K562 (cell line): ENCODE measurements at regions not wholly inside any gene's neighbourhood (a gene's known extent, or its start where the extent isn't known, plus 50 kb on each side); places are given as distances from the start of the nearest gene placed in this dataset.

Source experiments
- BRD4 ChIP-seq: fragments of 200-600 bp; sonication (generic); IDR thresholded peaks from 2 replicates; pipeline ENCODE4 v1.6.1; 2017; ENCODE audit warnings: inconsistent platforms
- CBX5 ChIP-seq: IDR thresholded peaks from 2 replicates; pipeline ENCODE4 v1.6.1; 2014; ENCODE audit warnings: low read depth, borderline replicate concordance
- CHCHD3 ChIP-seq: fragments of 250-450 bp; sonication (Bioruptor Pico); IDR thresholded peaks from 2 replicates; pipeline ENCODE4 v2.1.2; 2022; ENCODE audit warnings: mild to moderate bottlenecking
- CXXC5 ChIP-seq: fragments of 250-450 bp; sonication (Bioruptor Pico); IDR thresholded peaks from 2 replicates; pipeline ENCODE4 v1.8.0; 2022; ENCODE audit warnings: inconsistent platforms, mild to moderate bottlenecking, moderate library complexity
- GABPA ChIP-seq: fragments of 200-800 bp; sonication (Bioruptor generic); conservative IDR thresholded peaks from 2 replicates; pipeline ENCODE4 v1.6.1; 2016; ENCODE audit warnings: low read depth, missing genetic modification characterization, missing compliant biosample characterization
- JUNB ChIP-seq: fragments of 450-650 bp; formaldehyde crosslinking; conservative IDR thresholded peaks from 2 replicates; pipeline ENCODE4 v1.4.0; 2020; ENCODE audit warnings: mild to moderate bottlenecking
- L3MBTL2 ChIP-seq: fragments of 450-650 bp; IDR thresholded peaks from 2 replicates; pipeline ENCODE4 v1.6.1; 2016; ENCODE audit warnings: mild to moderate bottlenecking, moderate library complexity
- MAZ ChIP-seq, 2 experiments: fragments of 450-650 bp in 1 of 2; sonication (generic) in 1 of 2; formaldehyde crosslinking; IDR thresholded peaks in 1 of 2; conservative IDR thresholded peaks in 1 of 2; 2 replicates each; pipeline versions ENCODE4 v1.4.0 to v1.5.0; 2020; ENCODE audit warnings: mild to moderate bottlenecking in 1 of 2, missing genetic modification reagents in 1 of 2
- TARDBP ChIP-seq: fragments of 450-650 bp; IDR thresholded peaks from 2 replicates; pipeline ENCODE4 v1.6.1; 2016
- TF ChIP-seq, protein P1 (sequence below): IDR thresholded peaks from 2 replicates; pipeline ENCODE4 v1.6.1; 2012; ENCODE audit warnings: low read depth, low read length, improper control_type of control experiment, borderline replicate concordance
- TF ChIP-seq, protein P2 (sequence below), 3 experiments: IDR thresholded peaks in 2 of 3; conservative IDR thresholded peaks in 1 of 3; 2 replicates each; pipeline ENCODE4 v1.5.1; 2011 to 2012; ENCODE audit warnings: low read length in 3 of 3, mild to moderate bottlenecking in 3 of 3, control low read depth in 2 of 3, improper control_type of control experiment in 1 of 3, inconsistent platforms in 1 of 3, low read depth in 1 of 3, mixed read lengths in 1 of 3, moderate library complexity in 1 of 3; ENCODE audit not compliant: insufficient read depth in 2 of 3

DNA sequence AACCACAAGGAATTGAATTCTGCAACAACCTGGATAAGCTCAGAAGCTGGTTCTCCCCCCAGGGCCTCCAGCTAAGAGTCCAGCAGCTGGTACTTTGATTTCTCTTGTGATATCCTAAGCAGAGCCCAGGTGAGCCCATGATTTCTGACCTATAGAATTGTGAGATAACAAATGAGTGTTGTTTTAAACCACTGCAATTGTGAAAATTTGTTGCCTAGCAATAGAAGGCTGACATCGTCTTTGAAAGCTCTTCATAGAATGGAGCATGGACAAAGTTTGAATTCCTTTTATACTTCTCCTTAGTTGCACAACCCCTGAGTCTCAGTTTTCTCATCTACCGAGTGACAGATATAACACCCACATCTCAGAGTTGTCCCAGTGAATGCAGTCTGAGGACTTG, 129.9 kb downstream of the TEX36 start:
- TF ChIP-seq CHCHD3 (CRISPR knock-in tag), result no peak
- no peak for TF ChIP-seq BRD4
- no peak for TF ChIP-seq GABPA
- TF ChIP-seq L3MBTL2, result no peak
- TF ChIP-seq, protein P1, sequence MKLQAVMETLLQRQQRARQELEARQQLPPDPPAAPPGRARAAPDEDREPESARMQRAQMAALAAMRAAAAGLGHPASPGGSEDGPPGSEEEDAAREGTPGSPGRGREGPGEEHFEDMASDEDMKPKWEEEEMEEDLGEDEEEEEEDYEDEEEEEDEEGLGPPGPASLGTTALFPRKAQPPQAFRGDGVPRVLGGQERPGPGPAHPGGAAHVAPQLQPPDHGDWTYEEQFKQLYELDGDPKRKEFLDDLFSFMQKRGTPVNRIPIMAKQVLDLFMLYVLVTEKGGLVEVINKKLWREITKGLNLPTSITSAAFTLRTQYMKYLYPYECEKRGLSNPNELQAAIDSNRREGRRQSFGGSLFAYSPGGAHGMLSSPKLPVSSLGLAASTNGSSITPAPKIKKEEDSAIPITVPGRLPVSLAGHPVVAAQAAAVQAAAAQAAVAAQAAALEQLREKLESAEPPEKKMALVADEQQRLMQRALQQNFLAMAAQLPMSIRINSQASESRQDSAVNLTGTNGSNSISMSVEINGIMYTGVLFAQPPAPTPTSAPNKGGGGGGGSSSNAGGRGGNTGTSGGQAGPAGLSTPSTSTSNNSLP, result no peak
- no peak for TF ChIP-seq JUNB (CRISPR knock-in tag)
- no peak for TF ChIP-seq CBX5
- TF ChIP-seq TARDBP, result no peak
- no peak for TF ChIP-seq CXXC5
- no peak for TF ChIP-seq MAZ (CRISPR knock-in tag; conservative IDR thresholded peaks at IDR 0.05 in 1 of 2, IDR thresholded peaks at IDR 0.05 in 1 of 2)
- TF ChIP-seq, protein P2, sequence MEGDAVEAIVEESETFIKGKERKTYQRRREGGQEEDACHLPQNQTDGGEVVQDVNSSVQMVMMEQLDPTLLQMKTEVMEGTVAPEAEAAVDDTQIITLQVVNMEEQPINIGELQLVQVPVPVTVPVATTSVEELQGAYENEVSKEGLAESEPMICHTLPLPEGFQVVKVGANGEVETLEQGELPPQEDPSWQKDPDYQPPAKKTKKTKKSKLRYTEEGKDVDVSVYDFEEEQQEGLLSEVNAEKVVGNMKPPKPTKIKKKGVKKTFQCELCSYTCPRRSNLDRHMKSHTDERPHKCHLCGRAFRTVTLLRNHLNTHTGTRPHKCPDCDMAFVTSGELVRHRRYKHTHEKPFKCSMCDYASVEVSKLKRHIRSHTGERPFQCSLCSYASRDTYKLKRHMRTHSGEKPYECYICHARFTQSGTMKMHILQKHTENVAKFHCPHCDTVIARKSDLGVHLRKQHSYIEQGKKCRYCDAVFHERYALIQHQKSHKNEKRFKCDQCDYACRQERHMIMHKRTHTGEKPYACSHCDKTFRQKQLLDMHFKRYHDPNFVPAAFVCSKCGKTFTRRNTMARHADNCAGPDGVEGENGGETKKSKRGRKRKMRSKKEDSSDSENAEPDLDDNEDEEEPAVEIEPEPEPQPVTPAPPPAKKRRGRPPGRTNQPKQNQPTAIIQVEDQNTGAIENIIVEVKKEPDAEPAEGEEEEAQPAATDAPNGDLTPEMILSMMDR (IDR thresholded peaks at IDR 0.05 in 2 of 3, conservative IDR thresholded peaks at IDR 0.05 in 1 of 3; ENCODE audit: insufficient read depth in 2 of 3, low read depth in 1 of 3, low read length in 3 of 3), result no peak
